Activated CD8-positive, alpha-beta memory T cell treated with anti-CD3 and anti-CD28 coated beads, Interleukin-2, amount 10 ng/mL, durations not matched to agents 7 days and 5 days (primary cell): ENCODE measurements at regions not wholly inside any gene's neighbourhood (a gene's known extent, or its start where the extent isn't known, plus 50 kb on each side); places are given as distances from the start of the nearest gene placed in this dataset.
"Not testable (repeated sequence)": the region's sequence is repeated elsewhere in the genome, so short reads cannot be mapped to it uniquely, and the experiment has no call there.

Source experiments
- ATAC-seq: fragments of 150-1000 bp; cut with Tn5 transposase; one replicate; pipeline ENCODE4 v1.10.0; 2021; ENCODE audit warnings: moderate library complexity
- CTCF ChIA-PET: fragments of 350-600 bp; sonication (Branson Sonifier 250); formaldehyde crosslinking; loops from one replicate; lab custom pipeline; 2021; ENCODE audit warnings: antibody characterized with exemption; lab: Charles Lee
- DNase-seq: peaks from one replicate; pipeline ENCODE4 v3.0.0-alpha.2; 2020
- H3K27ac Mint-ChIP-seq: one replicate; pipeline ENCODE4 v1.8.0; 2021; ENCODE audit warnings: mild to moderate bottlenecking, mixed read lengths
- H3K27me3 Mint-ChIP-seq: one replicate; pipeline ENCODE4 v1.8.0; 2021; ENCODE audit warnings: mixed read lengths
- H3K36me3 Mint-ChIP-seq: one replicate; pipeline ENCODE4 v1.8.0; 2021; ENCODE audit warnings: mild to moderate bottlenecking, mixed read lengths
- H3K4me1 Mint-ChIP-seq: one replicate; pipeline ENCODE4 v1.8.0; 2021; ENCODE audit warnings: mixed read lengths
- H3K4me3 Mint-ChIP-seq: one replicate; pipeline ENCODE4 v1.8.0; 2021; ENCODE audit warnings: mild to moderate bottlenecking, moderate library complexity, mixed read lengths
- H3K9me3 Mint-ChIP-seq: one replicate; pipeline ENCODE4 v1.8.0; 2022; ENCODE audit warnings: low read depth, mixed read lengths

DNA sequence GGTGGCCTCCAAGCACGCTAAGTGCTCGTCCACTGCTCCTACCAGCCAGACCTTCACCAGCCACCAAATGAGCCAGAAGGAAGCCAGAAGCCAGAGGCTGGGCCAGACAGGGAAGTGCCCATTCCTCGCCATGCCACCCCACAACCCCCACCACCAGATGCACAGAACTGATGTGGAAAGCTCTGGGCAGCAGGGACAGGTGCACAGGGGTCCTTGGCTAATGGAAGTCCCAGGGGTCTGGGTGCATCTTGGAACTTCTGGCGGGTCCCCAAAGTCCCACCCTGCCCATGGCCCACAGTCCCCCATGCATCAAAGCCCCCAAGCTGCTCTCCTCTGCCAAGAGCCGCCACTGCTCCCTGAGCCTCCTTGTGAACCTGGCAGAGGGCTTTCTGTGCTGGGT is 173.1 kb upstream of the ID2 start:
- Mint-ChIP-seq H3K36me3 (peaks cover 31% of the 10 kb centered on the region), H3K4me1 (peaks cover 33% of the 10 kb centered on the region), H3K27me3 (no peaks in the 10 kb centered on the region), H3K4me3 (no peak overlapping the region), H3K27ac (no peak overlapping the region), H3K9me3 (peaks cover 13% of the 10 kb centered on the region)
- CTCF ChIA-PET = interaction anchor here (0.7 to 1.5 kb wide), 2 partner anchors 31 to 36 kb away, joined by 3 read pairs; no protein-coding TSS in a partner anchor
- no peak for ATAC-seq
- DNase-seq = no peak

- H3K36me3 Mint-ChIP-seq = peaks cover 39% of the 10 kb centered on the region
- no peak for DNase-seq
- H3K9me3 Mint-ChIP-seq = peaks cover 13% of the 10 kb centered on the region
- H3K4me1 Mint-ChIP-seq = peaks cover 41% of the 10 kb centered on the region
- no peak for ATAC-seq
- H3K27me3 Mint-ChIP-seq = no peaks in the 10 kb centered on the region
- no peak overlapping the region for H3K4me3 Mint-ChIP-seq
- CTCF ChIA-PET = interaction anchor here (1.5 kb wide), 1 partner anchor 35 kb away, joined by 3 read pairs; no protein-coding TSS in a partner anchor
- no peak overlapping the region for H3K27ac Mint-ChIP-seq
Measured at GRCh38 chr2:8509621-8510020, 172.2 kb upstream of the ID2 start.

- H3K4me1 Mint-ChIP-seq = peaks cover 46% of the 10 kb centered on the region
- not testable (repeated sequence) for H3K27me3 Mint-ChIP-seq, H3K27ac Mint-ChIP-seq, H3K4me3 Mint-ChIP-seq, DNase-seq, ATAC-seq
- peaks cover 13% of the 10 kb centered on the region for H3K9me3 Mint-ChIP-seq
- H3K36me3 Mint-ChIP-seq = peaks cover 41% of the 10 kb centered on the region
- CTCF ChIA-PET = interaction anchor here (1.0 to 1.5 kb wide), 3 partner anchors 17 to 35 kb away, joined by 3 read pairs; no protein-coding TSS in a partner anchor
Measured at GRCh38 chr2:8510055-8510454, 171.8 kb upstream of the ID2 start.

DNA sequence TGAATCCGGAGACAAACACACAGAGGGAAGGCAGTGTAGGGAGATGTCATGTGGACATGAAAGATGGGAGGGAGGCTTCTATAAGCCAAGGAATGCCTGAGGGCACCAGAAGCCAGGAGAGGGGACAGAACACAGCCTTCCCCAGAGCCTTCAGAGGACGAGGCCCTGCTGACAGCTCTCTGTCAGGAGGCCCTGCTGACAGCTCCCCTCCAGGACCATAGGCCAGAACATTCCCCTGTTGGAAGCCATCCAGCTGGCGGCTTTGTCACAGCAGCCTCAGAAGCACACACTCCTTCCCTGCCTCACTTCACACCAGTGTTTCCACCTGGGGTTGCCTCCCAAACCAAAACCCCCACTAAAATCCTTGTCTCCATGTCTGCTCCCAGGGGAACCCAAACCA is 171.3 kb upstream of the ID2 start:
- Mint-ChIP-seq H3K36me3 (peaks cover 41% of the 10 kb centered on the region), H3K27me3 (no peaks in the 10 kb centered on the region), H3K9me3 (peaks cover 13% of the 10 kb centered on the region), H3K4me1 (peaks cover 46% of the 10 kb centered on the region), H3K27ac (no peak overlapping the region), H3K4me3 (no peak overlapping the region)
- ATAC-seq (no peak), DNase-seq (no peak)
- CTCF ChIA-PET = interaction anchor here (1.0 kb wide), 2 partner anchors 17 to 31 kb away, joined by 3 read pairs; no protein-coding TSS in a partner anchor

- CTCF ChIA-PET = interaction anchor here (1.4 to 1.6 kb wide), 2 partner anchors 15 to 29 kb away, joined by 4 to 8 read pairs; no protein-coding TSS in a partner anchor
- H3K27me3 Mint-ChIP-seq = no peaks in the 10 kb centered on the region
- peak overlapping the region; percentile 57 for H3K27ac Mint-ChIP-seq
- peaks cover 41% of the 10 kb centered on the region for H3K36me3 Mint-ChIP-seq
- H3K4me3 Mint-ChIP-seq = no peak overlapping the region
- H3K9me3 Mint-ChIP-seq = peaks cover 13% of the 10 kb centered on the region
- H3K4me1 Mint-ChIP-seq = peaks cover 57% of the 10 kb centered on the region
- no peak for ATAC-seq
- DNase-seq = no peak
Measured at GRCh38 chr2:8511868-8512612, 169.8 kb upstream of the ID2 start.

GRCh38 chr2:8513601-8514273 is 168.1 kb upstream of the ID2 start:
- CTCF ChIA-PET = interaction anchor here (0.5 to 2.4 kb wide), 5 partner anchors 11 to 41 kb away, joined by 3 to 8 read pairs (median 5); no protein-coding TSS in a partner anchor
- Mint-ChIP-seq H3K4me1 (peaks cover 65% of the 10 kb centered on the region), H3K27me3 (no peaks in the 10 kb centered on the region), H3K9me3 (peaks cover 13% of the 10 kb centered on the region), H3K4me3 (no peak overlapping the region), H3K27ac (peak overlapping the region; percentile 95), H3K36me3 (peaks cover 41% of the 10 kb centered on the region)
- DNase-seq = no peak
- no peak for ATAC-seq

DNA sequence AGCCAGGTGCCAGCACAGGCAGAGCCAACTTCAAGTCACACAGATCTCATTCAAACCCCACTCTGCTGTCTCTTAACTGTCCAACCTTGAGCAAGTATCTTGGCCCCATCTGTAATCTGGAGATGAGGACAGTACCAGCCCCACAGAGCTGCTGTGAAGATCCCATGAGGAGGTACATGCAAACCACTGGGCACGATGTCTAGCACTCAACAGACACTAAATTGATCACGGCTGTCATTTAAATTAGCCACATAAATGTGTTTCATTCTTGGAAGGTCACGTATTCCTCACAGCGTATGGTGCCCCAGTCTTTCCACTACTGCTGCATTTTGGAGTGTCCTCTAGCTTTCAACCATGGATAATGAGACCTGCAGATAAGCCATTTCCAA is 167.6 kb upstream of the ID2 start:
- DNase-seq (no peak), ATAC-seq (no peak)
- CTCF ChIA-PET = interaction anchor here (0.5 to 2.4 kb wide), 6 partner anchors 10 to 41 kb away, joined by 3 to 8 read pairs (median 4); no protein-coding TSS in a partner anchor
- Mint-ChIP-seq H3K27ac (peak overlapping the region; percentile 95), H3K4me1 (peaks cover 71% of the 10 kb centered on the region), H3K36me3 (peaks cover 41% of the 10 kb centered on the region), H3K4me3 (peak overlapping the region; percentile 56), H3K27me3 (no peaks in the 10 kb centered on the region), H3K9me3 (peaks cover 13% of the 10 kb centered on the region)

GRCh38 chr2:8514796-8515758 is 166.8 kb upstream of the ID2 start:
- H3K27ac Mint-ChIP-seq = peak overlapping the region; percentile 95
- peaks cover 9% of the 10 kb centered on the region for H3K9me3 Mint-ChIP-seq
- H3K36me3 Mint-ChIP-seq = peaks cover 35% of the 10 kb centered on the region
- H3K4me1 Mint-ChIP-seq = peaks cover 79% of the 10 kb centered on the region
- peak overlapping the region; percentile 56 for H3K4me3 Mint-ChIP-seq
- ATAC-seq = peak; percentile 81
- no peaks in the 10 kb centered on the region for H3K27me3 Mint-ChIP-seq
- peak; percentile 89 for DNase-seq
- CTCF ChIA-PET = interaction anchor here (0.7 to 2.4 kb wide), 11 partner anchors 18 to 213 kb away, joined by 3 to 8 read pairs (median 3); no protein-coding TSS in a partner anchor

DNA sequence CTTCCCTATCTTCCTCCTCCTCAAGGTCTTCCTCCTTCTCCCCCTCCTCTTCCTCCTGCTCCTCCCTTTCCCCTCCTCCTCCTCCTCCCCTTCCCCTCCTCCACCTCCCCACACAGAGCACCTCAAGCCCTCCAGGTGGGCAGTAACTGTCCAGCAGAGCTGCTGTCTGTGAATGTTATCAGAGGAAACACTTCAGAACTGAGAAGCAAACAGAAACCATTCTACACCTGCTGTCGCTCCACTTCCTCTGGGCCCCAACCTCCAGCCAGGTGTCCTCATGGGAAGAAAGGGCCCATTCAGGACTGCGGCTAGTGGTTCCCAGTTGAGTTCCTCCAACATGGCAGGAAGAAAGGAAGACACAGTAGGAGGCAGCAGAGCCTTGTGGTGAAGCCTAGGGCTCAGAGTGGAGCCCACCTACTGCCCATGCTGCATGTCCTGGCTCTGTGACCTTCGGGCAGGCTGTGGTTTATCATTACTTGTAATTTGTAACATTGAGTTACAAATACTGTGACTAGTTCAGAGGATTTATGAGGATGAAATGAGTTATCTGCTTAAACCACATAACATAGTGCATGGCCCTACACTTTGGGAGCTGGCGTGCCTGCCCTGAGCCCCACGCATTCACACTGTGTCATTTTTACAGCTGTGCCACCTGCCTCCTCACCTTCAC is 165.9 kb upstream of the ID2 start:
- Mint-ChIP-seq H3K9me3 (peaks cover 6% of the 10 kb centered on the region), H3K27ac (peak overlapping the region; percentile 95), H3K4me1 (peaks cover 86% of the 10 kb centered on the region), H3K4me3 (no peak overlapping the region), H3K27me3 (no peaks in the 10 kb centered on the region), H3K36me3 (peaks cover 34% of the 10 kb centered on the region)
- DNase-seq (peak; percentile 60), ATAC-seq (peak; percentile 12)
- CTCF ChIA-PET = interaction anchor here (0.7 to 2.4 kb wide), 8 partner anchors 17 to 214 kb away, joined by 3 to 8 read pairs (median 3); no protein-coding TSS in a partner anchor

DNA sequence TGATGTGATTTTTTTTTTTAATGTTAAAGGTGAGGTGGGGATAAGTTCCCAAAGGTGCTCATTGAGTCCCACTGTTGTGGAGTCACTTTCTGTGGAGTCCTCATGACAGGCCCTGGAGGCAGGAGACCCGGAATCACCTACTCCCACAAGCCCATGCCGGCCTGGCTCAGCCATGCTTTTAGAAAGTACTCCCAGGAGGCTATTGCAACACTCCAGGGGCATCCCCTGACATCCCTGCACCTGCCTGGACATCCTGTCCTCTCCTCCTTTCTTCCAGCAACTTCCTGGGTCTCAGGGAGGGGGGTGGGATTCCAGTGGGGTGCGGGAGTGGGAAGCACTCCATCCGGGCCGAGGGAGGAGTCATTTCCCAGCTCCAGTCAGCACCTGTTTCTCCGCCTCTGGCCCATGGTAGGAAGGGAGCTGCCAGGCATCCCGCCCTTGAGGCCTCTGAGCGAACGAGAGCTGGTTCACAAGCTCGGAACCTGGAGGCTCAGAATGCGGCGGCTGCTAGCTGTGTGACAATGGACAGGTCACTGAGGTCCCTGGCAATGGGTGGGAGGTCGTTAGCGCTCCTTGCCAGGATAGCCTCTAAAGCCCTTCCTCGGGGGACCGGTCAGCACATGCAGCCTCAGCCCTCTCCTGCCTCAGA is 163.9 kb upstream of the ID2 start:
- ATAC-seq = no peak
- peaks cover 88% of the 10 kb centered on the region for H3K4me1 Mint-ChIP-seq
- CTCF ChIA-PET = interaction anchor here (12.6 kb wide), 1 partner anchor 22 kb away, joined by 117 read pairs; no protein-coding TSS in a partner anchor
- no peaks in the 10 kb centered on the region for H3K27me3 Mint-ChIP-seq
- peak overlapping the region; percentile 93 for H3K27ac Mint-ChIP-seq
- peaks cover 29% of the 10 kb centered on the region for H3K36me3 Mint-ChIP-seq
- H3K4me3 Mint-ChIP-seq = no peak overlapping the region
- no peak for DNase-seq
- peaks cover 4% of the 10 kb centered on the region for H3K9me3 Mint-ChIP-seq

- peaks cover 21% of the 10 kb centered on the region for H3K36me3 Mint-ChIP-seq
- DNase-seq = peak; percentile 69
- no peak overlapping the region for H3K4me3 Mint-ChIP-seq
- H3K4me1 Mint-ChIP-seq = peaks cover 86% of the 10 kb centered on the region
- no peaks in the 10 kb centered on the region for H3K9me3 Mint-ChIP-seq
- no peaks in the 10 kb centered on the region for H3K27me3 Mint-ChIP-seq
- no peak for ATAC-seq
- CTCF ChIA-PET = interaction anchor here (0.9 to 12.6 kb wide), 4 partner anchors 13 to 31 kb away, joined by 3 to 117 read pairs (median 4); no protein-coding TSS in a partner anchor
- peak overlapping the region; percentile 93 for H3K27ac Mint-ChIP-seq
Measured at GRCh38 chr2:8518979-8519668, 162.7 kb upstream of the ID2 start.
